ENCODE measurements at regions not wholly inside any gene's neighbourhood (a gene's known extent, or its start where the extent isn't known, plus 50 kb on each side); places are given as distances from the start of the nearest gene placed in this dataset.
"Not testable (repeated sequence)": the region's sequence is repeated elsewhere in the genome, so short reads cannot be mapped to it uniquely, and the experiment has no call there.

- ATAC-seq (ENCODE audit: low read depth in 2 of 2); H3K4me3 ChIP-seq (ENCODE audit: low read depth, low read length); H3K4me1 Mint-ChIP-seq; H3K36me3 ChIP-seq (ENCODE audit: control insufficient read depth, insufficient read depth, low read length); H3K9me3 ChIP-seq (ENCODE audit: control insufficient read depth in 2 of 2, low read length in 2 of 2); H3K4me1 ChIP-seq (ENCODE audit: control insufficient read depth, insufficient read depth, low read length, poor library complexity, severe bottlenecking); H3K9me3 Mint-ChIP-seq; H3K27ac ChIP-seq (ENCODE audit: insufficient read depth, low read length, poor library complexity, severe bottlenecking); H3K36me3 Mint-ChIP-seq; H3K27me3 ChIP-seq (ENCODE audit: control insufficient read depth, insufficient read depth, low read length); DNase-seq; H3K4me3 Mint-ChIP-seq; H3K27me3 Mint-ChIP-seq: not testable (repeated sequence)
- H3K27ac Mint-ChIP-seq, result peak overlapping the region in 2 of 3 donors; percentile 11 to 36
Observed at GRCh38 chr17:73859439-73860008, 215.3 kb upstream of the SDK2 start.

GRCh38 chr17:73861543-73861942, 217.3 kb upstream of the SDK2 start:
- no peak overlapping the region for H3K4me3 Mint-ChIP-seq
- H3K27ac Mint-ChIP-seq, result no peak overlapping the region
- no peaks in the 10 kb centered on the region for H3K4me1 ChIP-seq (ENCODE audit: control insufficient read depth, insufficient read depth, low read length, poor library complexity, severe bottlenecking)
- peaks cover 0 to 4% (median 0%) of the 10 kb centered on the region in 7 donors for H3K9me3 Mint-ChIP-seq
- no peak overlapping the region for H3K4me3 ChIP-seq (ENCODE audit: low read depth, low read length)
- H3K4me1 Mint-ChIP-seq, result peaks cover 0 to 2% (median 0%) of the 10 kb centered on the region in 4 donors
- H3K27ac ChIP-seq (ENCODE audit: insufficient read depth, low read length, poor library complexity, severe bottlenecking), result no peak overlapping the region
- H3K9me3 ChIP-seq (ENCODE audit: control insufficient read depth in 2 of 2, low read length in 2 of 2), result no peaks in the 10 kb centered on the region
- no peaks in the 10 kb centered on the region for H3K36me3 ChIP-seq (ENCODE audit: control insufficient read depth, insufficient read depth, low read length)
- no peaks in the 10 kb centered on the region for H3K36me3 Mint-ChIP-seq
- H3K27me3 Mint-ChIP-seq, result peaks cover 4% of the 10 kb centered on the region
- ATAC-seq (ENCODE audit: low read depth in 2 of 2) (no peak), DNase-seq (no peak)
- H3K27me3 ChIP-seq (ENCODE audit: control insufficient read depth, insufficient read depth, low read length), result no peaks in the 10 kb centered on the region

- no peaks in the 10 kb centered on the region for H3K9me3 ChIP-seq (ENCODE audit: control insufficient read depth in 2 of 2, low read length in 2 of 2)
- H3K27me3 ChIP-seq (ENCODE audit: control insufficient read depth, insufficient read depth, low read length), result no peaks in the 10 kb centered on the region
- no peaks in the 10 kb centered on the region for H3K36me3 ChIP-seq (ENCODE audit: control insufficient read depth, insufficient read depth, low read length)
- Mint-ChIP-seq H3K4me1 (peaks cover 0 to 2% (median 0%) of the 10 kb centered on the region in 4 donors), H3K9me3 (peaks cover 0 to 1% (median 0%) of the 10 kb centered on the region in 7 donors), H3K36me3 (no peaks in the 10 kb centered on the region), H3K4me3 (no peak overlapping the region), H3K27me3 (peaks cover 4% of the 10 kb centered on the region), H3K27ac (peak overlapping the region in 1 of 3 donors; percentile 62)
- no peaks in the 10 kb centered on the region for H3K4me1 ChIP-seq (ENCODE audit: control insufficient read depth, insufficient read depth, low read length, poor library complexity, severe bottlenecking)
- ATAC-seq (ENCODE audit: low read depth in 2 of 2) (no peak), DNase-seq (no peak)
- H3K27ac ChIP-seq (ENCODE audit: insufficient read depth, low read length, poor library complexity, severe bottlenecking), result no peak overlapping the region
- no peak overlapping the region for H3K4me3 ChIP-seq (ENCODE audit: low read depth, low read length)
Observed at GRCh38 chr17:73863761-73864535, 219.7 kb upstream of the SDK2 start.

GRCh38 chr17:73865831-73866230, 221.6 kb upstream of the SDK2 start:
- no peak overlapping the region for H3K27ac Mint-ChIP-seq
- DNase-seq (no peak), ATAC-seq (ENCODE audit: low read depth in 2 of 2) (no peak)
- Histone ChIP-seq H3K4me1 (ENCODE audit: control insufficient read depth, insufficient read depth, low read length, poor library complexity, severe bottlenecking) (no peaks in the 10 kb centered on the region), H3K27me3 (ENCODE audit: control insufficient read depth, insufficient read depth, low read length) (no peaks in the 10 kb centered on the region), H3K36me3 (ENCODE audit: control insufficient read depth, insufficient read depth, low read length) (no peaks in the 10 kb centered on the region), H3K27ac (ENCODE audit: insufficient read depth, low read length, poor library complexity, severe bottlenecking) (no peak overlapping the region), H3K9me3 (ENCODE audit: control insufficient read depth in 2 of 2, low read length in 2 of 2) (no peaks in the 10 kb centered on the region), H3K4me3 (ENCODE audit: low read depth, low read length) (no peak overlapping the region)
- H3K4me1 Mint-ChIP-seq, result no peaks in the 10 kb centered on the region
- H3K4me3 Mint-ChIP-seq, result no peak overlapping the region
- no peaks in the 10 kb centered on the region for H3K36me3 Mint-ChIP-seq
- H3K9me3 Mint-ChIP-seq, result peaks cover 0 to 1% (median 0%) of the 10 kb centered on the region in 7 donors
- H3K27me3 Mint-ChIP-seq, result peaks cover 4% of the 10 kb centered on the region

- Mint-ChIP-seq H3K36me3 (no peaks in the 10 kb centered on the region), H3K4me1 (no peaks in the 10 kb centered on the region), H3K27me3 (peaks cover 8% of the 10 kb centered on the region), H3K4me3 (no peak overlapping the region), H3K9me3 (peaks cover 0 to 2% (median 0%) of the 10 kb centered on the region in 7 donors), H3K27ac (no peak overlapping the region)
- H3K36me3 ChIP-seq (ENCODE audit: control insufficient read depth, insufficient read depth, low read length), result no peaks in the 10 kb centered on the region
- H3K27ac ChIP-seq (ENCODE audit: insufficient read depth, low read length, poor library complexity, severe bottlenecking), result no peak overlapping the region
- H3K27me3 ChIP-seq (ENCODE audit: control insufficient read depth, insufficient read depth, low read length), result no peaks in the 10 kb centered on the region
- ATAC-seq (ENCODE audit: low read depth in 2 of 2) (no peak), DNase-seq (no peak)
- no peaks in the 10 kb centered on the region for H3K9me3 ChIP-seq (ENCODE audit: control insufficient read depth in 2 of 2, low read length in 2 of 2)
- no peak overlapping the region for H3K4me3 ChIP-seq (ENCODE audit: low read depth, low read length)
- H3K4me1 ChIP-seq (ENCODE audit: control insufficient read depth, insufficient read depth, low read length, poor library complexity, severe bottlenecking), result no peaks in the 10 kb centered on the region
Observed at GRCh38 chr17:73867056-73867455, 222.8 kb upstream of the SDK2 start.

- DNase-seq, result no peak
- H3K9me3 ChIP-seq (ENCODE audit: control insufficient read depth in 2 of 2, low read length in 2 of 2), result no peaks in the 10 kb centered on the region
- H3K27me3 ChIP-seq (ENCODE audit: control insufficient read depth, insufficient read depth, low read length), result no peaks in the 10 kb centered on the region
- Mint-ChIP-seq H3K9me3 (peaks cover 0 to 2% (median 0%) of the 10 kb centered on the region in 7 donors), H3K4me3 (no peak overlapping the region), H3K27ac (no peak overlapping the region), H3K36me3 (no peaks in the 10 kb centered on the region), H3K4me1 (no peaks in the 10 kb centered on the region), H3K27me3 (peaks cover 5% of the 10 kb centered on the region)
- no peak overlapping the region for H3K4me3 ChIP-seq (ENCODE audit: low read depth, low read length)
- H3K27ac ChIP-seq (ENCODE audit: insufficient read depth, low read length, poor library complexity, severe bottlenecking), result no peak overlapping the region
- no peaks in the 10 kb centered on the region for H3K36me3 ChIP-seq (ENCODE audit: control insufficient read depth, insufficient read depth, low read length)
- no peaks in the 10 kb centered on the region for H3K4me1 ChIP-seq (ENCODE audit: control insufficient read depth, insufficient read depth, low read length, poor library complexity, severe bottlenecking)
- no peak for ATAC-seq (ENCODE audit: low read depth in 2 of 2)
Observed at GRCh38 chr17:73870068-73870467, 225.8 kb upstream of the SDK2 start.

GRCh38 chr17:73870473-73870872, 226.2 kb upstream of the SDK2 start:
- Mint-ChIP-seq H3K36me3 (no peaks in the 10 kb centered on the region), H3K27me3 (peaks cover 5% of the 10 kb centered on the region), H3K4me3 (no peak overlapping the region), H3K4me1 (no peaks in the 10 kb centered on the region), H3K27ac (peak overlapping the region in 1 of 3 donors; percentile 64), H3K9me3 (peaks cover 0 to 2% (median 0%) of the 10 kb centered on the region in 7 donors)
- Histone ChIP-seq H3K4me3 (ENCODE audit: low read depth, low read length) (no peak overlapping the region), H3K9me3 (ENCODE audit: control insufficient read depth in 2 of 2, low read length in 2 of 2) (no peaks in the 10 kb centered on the region), H3K27ac (ENCODE audit: insufficient read depth, low read length, poor library complexity, severe bottlenecking) (no peak overlapping the region), H3K36me3 (ENCODE audit: control insufficient read depth, insufficient read depth, low read length) (no peaks in the 10 kb centered on the region), H3K4me1 (ENCODE audit: control insufficient read depth, insufficient read depth, low read length, poor library complexity, severe bottlenecking) (no peaks in the 10 kb centered on the region), H3K27me3 (ENCODE audit: control insufficient read depth, insufficient read depth, low read length) (no peaks in the 10 kb centered on the region)
- ATAC-seq (ENCODE audit: low read depth in 2 of 2) (no peak), DNase-seq (no peak)

GRCh38 chr17:73872816-73873215, 228.6 kb upstream of the SDK2 start:
- Histone ChIP-seq H3K36me3 (ENCODE audit: control insufficient read depth, insufficient read depth, low read length) (no peaks in the 10 kb centered on the region), H3K4me3 (ENCODE audit: low read depth, low read length) (no peak overlapping the region), H3K4me1 (ENCODE audit: control insufficient read depth, insufficient read depth, low read length, poor library complexity, severe bottlenecking) (no peaks in the 10 kb centered on the region), H3K9me3 (ENCODE audit: control insufficient read depth in 2 of 2, low read length in 2 of 2) (no peaks in the 10 kb centered on the region), H3K27ac (ENCODE audit: insufficient read depth, low read length, poor library complexity, severe bottlenecking) (no peak overlapping the region), H3K27me3 (ENCODE audit: control insufficient read depth, insufficient read depth, low read length) (no peaks in the 10 kb centered on the region)
- no peaks in the 10 kb centered on the region for H3K4me1 Mint-ChIP-seq
- no peaks in the 10 kb centered on the region for H3K36me3 Mint-ChIP-seq
- DNase-seq, result no peak
- peaks cover 5% of the 10 kb centered on the region for H3K27me3 Mint-ChIP-seq
- no peak overlapping the region for H3K4me3 Mint-ChIP-seq
- ATAC-seq (ENCODE audit: low read depth in 2 of 2), result no peak
- H3K9me3 Mint-ChIP-seq, result peaks cover 0 to 2% (median 0%) of the 10 kb centered on the region in 7 donors
- H3K27ac Mint-ChIP-seq, result no peak overlapping the region
